T1000 (cell line): ENCODE measurements at regions not wholly inside any gene's neighbourhood (a gene's known extent, or its start where the extent isn't known, plus 50 kb on each side); places are given as distances from the start of the nearest gene placed in this dataset.

Experiments used
- DNase-seq: peaks from one replicate; lab custom pipeline; 2025; ENCODE audit warnings: mixed read lengths; lab: John Stamatoyannopoulos, UW

DNA sequence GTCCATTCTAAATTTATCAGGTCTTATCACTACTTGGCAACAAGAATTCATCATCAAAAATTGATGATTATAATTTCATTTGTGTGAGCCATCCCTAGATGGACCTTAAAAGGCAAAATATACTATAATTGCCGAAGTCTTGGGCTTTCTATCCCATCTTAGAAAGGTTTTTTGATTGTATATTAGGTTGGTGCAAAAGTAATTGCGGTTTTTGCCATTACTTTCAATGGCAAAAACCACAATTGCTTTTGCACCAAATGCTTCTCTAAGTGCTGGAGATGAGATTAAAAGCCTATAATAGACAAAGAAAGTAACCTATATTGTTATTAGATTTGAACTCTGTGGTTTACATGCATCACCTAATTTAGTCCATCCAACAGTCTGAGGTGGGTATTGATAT is 612.9 kb downstream of the ZNF385D start:
- no peak for DNase-seq

GRCh38 chr3:21132896-21133295 is 618.1 kb downstream of the ZNF385D start:
- no peak for DNase-seq

DNA sequence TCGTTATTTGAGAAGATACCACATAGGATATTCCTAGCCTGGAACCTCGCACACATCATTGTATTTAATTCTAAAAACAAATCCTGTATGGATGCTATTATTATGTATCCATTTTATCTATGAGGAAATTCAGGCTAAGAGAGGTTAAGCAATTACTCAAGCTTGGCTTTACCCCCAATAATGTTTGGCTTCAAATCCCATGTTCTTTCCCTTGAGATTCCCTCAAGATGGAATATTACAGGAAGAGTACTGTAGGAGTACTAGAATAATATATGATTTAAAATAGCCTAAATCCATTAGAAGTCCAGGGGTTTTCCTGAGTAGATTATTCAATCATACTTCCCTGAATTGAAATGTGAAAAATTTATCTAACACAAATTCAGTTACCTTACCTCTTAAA is 630.2 kb downstream of the ZNF385D start:
- no peak for DNase-seq

- no peak for DNase-seq
Measured at GRCh38 chr3:21117370-21117769, 633.6 kb downstream of the ZNF385D start.

DNA sequence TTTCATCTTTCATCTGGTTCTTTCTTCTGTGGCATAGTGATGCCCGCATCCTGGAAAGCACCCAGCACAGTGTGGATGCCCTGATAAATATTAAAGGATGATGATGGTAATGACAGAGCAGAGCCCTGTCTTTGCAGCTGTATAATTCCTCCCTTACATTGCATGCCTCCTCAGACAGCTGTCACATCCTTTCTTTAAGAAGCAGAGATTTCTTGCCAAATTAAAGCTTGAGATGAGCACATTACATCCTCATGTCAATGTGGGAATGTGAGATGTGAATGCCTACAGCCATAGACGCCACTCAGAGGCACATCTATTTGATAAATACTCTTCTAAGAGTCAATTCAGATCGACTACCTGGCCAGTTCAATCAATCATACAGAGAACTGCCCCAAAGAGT is 642.0 kb downstream of the ZNF385D start:
- DNase-seq = no peak

DNA sequence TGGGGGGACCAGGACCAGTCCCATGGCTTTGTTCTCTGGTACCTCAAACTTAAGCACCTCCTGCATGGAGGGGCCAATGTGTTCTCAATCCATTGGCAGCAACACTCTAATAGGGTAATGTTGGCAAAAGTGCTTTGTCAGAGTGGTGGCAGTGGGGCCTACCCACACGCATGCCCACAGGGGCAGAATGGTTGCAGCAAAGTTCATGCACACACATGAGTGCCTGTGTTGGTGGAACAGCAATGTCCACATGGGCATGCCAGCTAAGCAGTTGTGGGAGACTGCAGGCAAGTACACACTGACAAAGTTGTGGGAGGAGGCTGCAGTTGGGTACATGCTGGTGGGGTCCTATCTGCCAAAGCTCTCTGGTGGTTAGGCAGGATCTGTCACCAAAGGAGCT is 645.2 kb downstream of the ZNF385D start:
- no peak for DNase-seq

DNA sequence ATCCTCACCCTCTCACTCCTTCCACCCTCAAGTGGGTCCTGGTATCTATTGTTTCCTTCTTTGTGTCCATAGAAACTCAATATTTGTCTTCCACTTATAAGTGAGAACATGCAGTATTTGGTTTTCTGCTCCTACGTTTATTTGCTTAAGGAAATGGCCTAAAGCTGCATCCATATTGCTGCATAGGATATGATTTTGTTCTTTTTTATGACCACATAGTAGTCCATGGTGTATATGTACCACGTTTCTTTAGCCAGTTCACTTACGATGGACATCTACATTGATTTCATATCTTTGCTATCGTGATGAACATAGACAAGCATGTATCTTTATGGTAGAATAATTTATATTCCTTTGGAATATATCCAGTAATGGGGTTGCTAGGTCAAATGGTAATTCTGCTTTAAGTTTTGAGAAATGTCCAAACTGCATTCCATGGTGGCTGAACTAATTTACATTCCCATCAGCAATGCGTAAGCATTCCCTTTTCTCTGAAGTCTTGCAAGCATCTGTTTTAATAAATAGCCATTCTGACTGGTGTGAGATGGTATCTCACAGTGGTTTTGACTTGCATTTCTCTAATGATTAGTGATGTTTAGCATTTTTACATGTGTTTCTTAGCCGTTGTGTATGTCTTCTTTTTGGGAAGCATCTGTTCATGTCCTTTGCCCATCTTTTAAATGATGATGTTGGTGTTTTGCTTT is 650.2 kb downstream of the ZNF385D start:
- no peak for DNase-seq

DNA sequence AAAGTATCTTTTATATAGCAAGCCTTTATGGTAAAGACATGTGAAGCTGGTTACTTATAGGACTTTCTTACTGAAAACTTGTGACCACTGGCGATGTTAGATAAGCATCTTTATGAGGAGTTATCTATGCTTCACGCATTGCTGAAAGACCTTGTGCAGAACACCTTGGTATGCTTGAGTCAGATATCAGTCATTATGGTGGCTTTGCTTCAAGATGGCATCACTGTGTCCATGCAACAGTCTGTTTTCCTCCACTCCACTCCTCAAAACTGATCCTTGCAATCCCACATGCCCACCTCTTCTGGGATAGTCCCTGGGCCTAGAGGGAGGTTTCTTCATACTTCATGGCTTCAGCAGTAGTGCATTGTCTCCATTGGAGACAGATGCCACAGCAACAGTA is 656.3 kb downstream of the ZNF385D start:
- DNase-seq = no peak

DNA sequence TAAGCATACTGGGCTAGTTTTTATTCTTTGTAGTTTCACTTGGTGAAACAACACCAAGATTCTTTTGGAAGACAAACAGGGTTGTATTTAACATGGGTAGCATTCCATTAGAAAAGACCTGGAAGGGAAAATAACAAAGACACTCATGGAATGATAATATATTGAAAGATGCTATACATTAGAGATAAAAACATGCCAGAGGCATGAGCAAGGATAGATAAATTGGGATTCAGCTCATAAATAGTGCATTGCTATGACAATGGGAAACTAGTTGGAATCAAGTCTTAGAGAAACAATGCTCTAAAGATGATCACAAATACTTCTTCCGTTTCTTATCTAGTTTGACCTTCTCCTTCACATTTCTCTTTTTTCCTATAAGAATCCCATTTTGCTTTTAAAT is 677.4 kb downstream of the ZNF385D start:
- no peak for DNase-seq

DNA sequence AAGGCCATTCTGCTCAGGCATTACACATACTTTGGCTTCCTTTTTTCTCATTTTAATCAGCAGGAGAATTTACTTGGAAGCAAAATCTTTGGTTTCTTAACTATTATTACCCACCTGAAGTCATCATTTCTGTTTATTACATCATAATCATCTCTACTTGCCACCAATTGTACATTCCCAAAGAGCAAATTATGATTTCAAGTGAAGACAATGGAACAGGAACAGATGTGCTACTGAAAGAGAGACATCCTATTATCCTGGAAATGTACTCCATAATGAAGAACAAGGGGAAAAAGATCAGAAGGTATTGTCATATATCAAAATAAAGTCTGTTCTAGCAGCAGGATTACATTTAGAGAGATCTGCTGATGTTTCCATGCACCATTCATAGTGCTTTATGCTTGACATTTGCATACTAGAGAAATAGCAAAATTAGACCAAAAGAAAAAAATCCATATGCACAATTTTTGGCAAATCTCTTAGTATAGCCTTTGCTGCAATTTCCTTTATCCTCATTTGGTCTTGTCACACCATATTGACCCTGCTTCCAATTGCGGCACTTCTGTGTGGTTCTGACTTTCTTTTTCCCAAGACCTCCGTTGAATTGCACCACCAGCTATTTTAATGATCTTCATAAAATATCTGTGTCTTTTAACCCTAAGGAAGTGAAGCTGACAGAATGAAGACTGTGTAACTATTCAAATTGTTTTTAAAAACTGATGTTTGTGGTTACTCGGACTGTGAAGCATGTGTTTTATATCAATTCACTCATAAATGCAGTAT is 683.8 kb downstream of the ZNF385D start:
- no peak for DNase-seq

DNA sequence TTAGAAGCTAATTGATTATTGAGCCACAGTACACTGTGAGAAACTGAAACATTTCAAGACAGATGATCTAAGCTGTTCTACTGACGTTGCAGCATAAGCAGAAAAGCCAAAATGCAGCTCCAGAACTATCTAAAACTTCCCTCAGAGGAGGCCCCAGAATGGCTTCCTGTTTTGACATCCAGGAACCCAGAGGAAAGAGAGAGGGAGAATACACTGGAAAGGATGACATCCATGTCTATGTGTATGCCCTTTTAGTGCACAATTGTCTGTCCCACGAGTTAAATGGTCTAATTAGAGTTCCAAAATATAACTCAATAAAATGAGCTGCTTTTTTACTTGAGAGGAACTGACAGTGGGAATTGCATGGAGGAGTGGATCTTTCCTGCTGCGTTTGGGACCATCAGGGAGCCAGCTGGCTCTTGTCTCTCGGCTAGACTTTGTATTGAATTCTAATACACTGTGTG is 688.1 kb downstream of the ZNF385D start:
- no peak for DNase-seq

DNA sequence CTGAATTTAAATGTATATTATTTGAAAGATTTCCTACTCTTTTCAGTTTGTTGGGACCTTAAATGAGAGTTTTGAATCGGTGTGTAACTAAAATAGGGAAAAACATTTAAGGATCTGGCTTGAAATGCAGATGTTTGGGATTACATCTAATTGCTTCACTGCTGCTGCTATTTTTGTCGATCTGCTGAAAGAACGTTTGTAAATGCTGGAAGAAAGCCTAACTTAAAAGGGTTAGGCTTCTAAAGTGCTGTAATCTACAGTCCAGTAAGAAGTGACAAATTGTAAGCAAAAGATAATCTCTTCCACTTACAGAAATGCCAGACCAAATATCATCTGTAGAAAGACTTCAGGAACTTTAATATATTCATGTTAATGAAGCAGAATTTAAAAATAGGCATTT is 691.6 kb downstream of the ZNF385D start:
- DNase-seq = no peak

DNA sequence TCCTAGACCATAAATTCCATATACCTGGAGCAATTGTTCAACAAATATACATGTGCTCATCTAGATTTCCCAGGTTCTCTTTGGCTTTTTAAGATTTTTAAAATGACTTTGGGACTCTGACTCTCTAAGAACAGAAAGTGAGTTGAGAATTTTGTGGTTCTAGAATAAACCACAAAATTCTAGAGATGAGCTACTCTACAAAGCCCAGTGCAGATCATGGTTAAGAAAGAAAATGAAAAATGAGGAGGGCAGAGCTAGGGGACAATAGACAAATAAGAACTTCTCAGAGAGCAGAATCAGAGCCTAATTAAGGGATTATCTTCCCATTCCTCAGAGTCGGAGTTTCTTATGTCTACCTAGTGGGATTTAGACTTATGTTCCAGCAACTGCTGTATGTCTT is 694.7 kb downstream of the ZNF385D start:
- DNase-seq = no peak

- DNase-seq = no peak
Measured at GRCh38 chr3:21055015-21055414, 696.0 kb downstream of the ZNF385D start.

GRCh38 chr3:21054064-21054463 is 696.9 kb downstream of the ZNF385D start:
- DNase-seq = no peak

DNA sequence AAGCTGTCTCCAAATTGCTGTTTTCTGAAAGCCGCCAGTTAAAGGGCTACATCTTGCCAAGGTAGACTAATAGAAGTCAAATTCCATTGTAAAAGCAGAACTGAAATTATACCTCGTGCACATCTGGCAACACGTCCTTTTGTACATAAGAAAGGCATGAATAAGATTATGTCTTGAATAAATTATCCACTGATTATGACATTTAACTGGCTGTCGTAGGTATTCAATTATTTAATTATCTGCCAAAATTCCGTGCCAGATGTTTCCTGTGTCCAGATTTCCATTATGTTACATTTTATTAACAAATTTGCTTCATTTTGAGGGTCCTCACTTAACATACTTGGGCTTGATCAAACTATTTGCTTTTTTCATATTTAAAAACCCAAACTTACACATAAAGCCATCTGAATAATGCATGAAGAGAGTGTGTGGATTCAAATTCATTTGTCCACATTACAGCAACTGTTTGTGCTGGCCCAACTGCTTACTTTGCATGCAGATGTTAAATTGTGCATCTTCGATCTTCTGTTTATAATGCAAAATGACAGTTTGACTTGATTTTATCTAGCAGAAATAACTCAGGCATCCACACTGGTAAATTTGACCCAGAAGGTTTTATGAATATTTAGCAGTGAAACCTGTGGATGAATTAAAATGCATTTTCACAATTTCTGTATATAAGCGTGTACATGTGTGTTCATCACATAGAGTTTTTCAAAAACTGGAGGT is 701.5 kb downstream of the ZNF385D start:
- DNase-seq = no peak

- DNase-seq = no peak
Measured at GRCh38 chr3:21043139-21043538, 707.9 kb downstream of the ZNF385D start.

GRCh38 chr3:21042184-21042583 is 708.8 kb downstream of the ZNF385D start:
- DNase-seq = no peak

GRCh38 chr3:21041621-21042020 is 709.4 kb downstream of the ZNF385D start:
- DNase-seq = no peak

DNA sequence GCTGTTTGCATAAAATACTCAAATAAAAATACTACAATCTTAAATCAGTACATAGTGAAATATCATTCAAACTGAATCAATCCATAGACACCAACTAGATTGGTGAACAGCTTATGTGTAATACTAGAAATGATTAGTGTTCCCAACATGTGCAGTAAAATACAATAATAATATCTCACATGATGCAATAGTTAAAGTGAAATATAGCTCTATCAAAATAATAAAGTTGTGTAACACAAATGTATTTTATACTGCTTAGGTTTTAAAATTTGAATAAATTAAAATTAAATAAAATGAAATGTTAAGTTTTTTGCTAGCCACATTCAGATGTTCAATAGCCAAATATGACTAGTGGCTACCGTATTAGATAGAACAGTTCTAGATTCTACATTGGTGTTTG is 714.1 kb downstream of the ZNF385D start:
- DNase-seq = no peak

- no peak for DNase-seq
Measured at GRCh38 chr3:21028412-21028811, 722.6 kb downstream of the ZNF385D start.

DNA sequence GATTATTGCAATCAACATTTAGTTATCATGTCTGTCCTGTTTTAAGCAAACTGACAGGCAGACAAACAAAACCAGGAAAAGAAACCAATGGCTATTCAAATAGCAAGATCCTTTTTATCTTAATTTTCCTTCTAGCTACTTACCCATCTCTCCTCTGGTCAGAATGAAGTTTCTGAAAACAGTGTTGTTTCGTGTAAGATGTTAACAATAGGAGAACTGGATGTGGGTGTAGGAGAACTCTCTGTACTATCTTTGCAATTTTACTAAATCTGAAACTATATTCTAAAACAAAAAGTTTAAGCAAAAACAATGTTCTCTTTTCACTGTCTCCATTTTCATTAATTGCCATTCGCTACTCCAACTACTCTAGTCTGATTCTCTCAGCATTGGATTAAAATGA is 726.4 kb downstream of the ZNF385D start:
- DNase-seq = no peak

- DNase-seq = no peak
Measured at GRCh38 chr3:21020681-21021080, 730.3 kb downstream of the ZNF385D start.
